ENCODE measurements at regions not wholly inside any gene's neighbourhood (a gene's known extent, or its start where the extent isn't known, plus 50 kb on each side); places are given as distances from the start of the nearest gene placed in this dataset.

DNA sequence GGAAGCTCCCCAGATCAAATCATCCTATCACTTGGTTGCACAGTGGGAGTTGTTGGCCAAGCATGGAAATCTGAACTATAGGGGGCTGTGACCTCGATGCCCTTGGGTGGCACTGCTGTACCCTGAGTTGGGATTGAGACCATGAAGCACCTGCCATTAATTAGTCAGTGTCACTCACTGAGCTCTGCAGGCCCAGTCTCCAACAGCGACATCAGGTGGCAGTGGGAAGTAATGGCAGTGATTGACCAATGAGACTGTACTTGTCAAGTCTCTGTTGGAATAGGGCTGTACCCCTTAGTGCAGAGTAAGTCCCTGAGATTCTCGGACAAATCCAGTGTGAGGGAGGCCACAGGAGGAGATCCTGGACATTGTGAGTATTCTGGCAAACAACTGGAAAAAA is 118.0 kb upstream of the RPL38 start:
- peaks cover 0 to 7% (median 3%) of the 10 kb centered on the region in 4 experiments for H3K27me3 ChIP-seq (replicated peaks in 1 of 4; ENCODE audit: control extremely low read depth in 1 of 4, control insufficient read depth in 3 of 4, insufficient read depth in 4 of 4, low read length in 3 of 4)
- no peak for DNase-seq
- H3K27ac ChIP-seq (ENCODE audit: low read length in 2 of 2), result no peak overlapping the region
- H3K4me3 ChIP-seq (ENCODE audit: control extremely low read depth in 1 of 5, extremely low read depth in 1 of 5, insufficient read depth in 1 of 5, low read depth in 2 of 5, low read length in 4 of 5), result no peak overlapping the region
- H3K9ac ChIP-seq (ENCODE audit: low read length), result no peak overlapping the region
- H3K9me3 Mint-ChIP-seq (ENCODE audit: insufficient read depth), result peaks cover 9% of the 10 kb centered on the region
- H3K4me2 ChIP-seq (replicated peaks; ENCODE audit: low read depth, low read length, poor library complexity, severe bottlenecking), result no peak overlapping the region
- H3K79me2 ChIP-seq (ENCODE audit: control insufficient read depth, insufficient read depth, low read length), result no peaks in the 10 kb centered on the region
- no peaks in the 10 kb centered on the region for H3K4me1 ChIP-seq (ENCODE audit: control insufficient read depth in 2 of 2, insufficient read depth in 2 of 2, low read length in 2 of 2)
- no peak for ATAC-seq (ENCODE audit: low read depth)
- POLR2A ChIA-PET, result no interaction called here
- no peak overlapping the region for H3K27ac Mint-ChIP-seq
- TF ChIP-seq CTCF (IDR thresholded peaks at IDR 0.05), result no peak
- no peak for TF ChIP-seq EZH2 (IDR thresholded peaks at IDR 0.05; ENCODE audit: borderline replicate concordance, insufficient read depth, low read depth, low read length, poor library complexity, severe bottlenecking)
- WGBS (ENCODE audit: insufficient coverage), result 50% methylated on average over 3 of the region's 3 CpGs
- H3K9me3 ChIP-seq (ENCODE audit: control extremely low read depth in 1 of 3, control insufficient read depth in 2 of 3, insufficient read depth in 1 of 3, low read length in 2 of 3), result peaks cover 0 to 16% (median 9%) of the 10 kb centered on the region in 3 donors
- H3K36me3 ChIP-seq (replicated peaks in 1 of 2; ENCODE audit: control extremely low read depth in 1 of 2, control insufficient read depth in 1 of 2, extremely low read depth in 1 of 2, insufficient read depth in 2 of 2, low read length in 1 of 2), result no peaks in the 10 kb centered on the region
- H4K20me1 ChIP-seq (ENCODE audit: control insufficient read depth, insufficient read depth, low read length, poor library complexity, severe bottlenecking), result no peaks in the 10 kb centered on the region
- H2AFZ ChIP-seq (ENCODE audit: insufficient read depth, low read depth, low read length, poor library complexity, severe bottlenecking), result no peak overlapping the region
- H3K27me3 Mint-ChIP-seq, result peaks cover 32% of the 10 kb centered on the region
- CTCF ChIA-PET, result interaction anchor here (0.6 to 1.1 kb wide), 2 partner anchors 656 to 1973 kb away, joined by 3 to 4 read pairs; no protein-coding TSS in a partner anchor
- H3K4me1 Mint-ChIP-seq, result no peaks in the 10 kb centered on the region
- intact Hi-C loops (cut with micrococcal nuclease), result no loop called here
- H3K4me3 Mint-ChIP-seq, result no peak overlapping the region

DNA sequence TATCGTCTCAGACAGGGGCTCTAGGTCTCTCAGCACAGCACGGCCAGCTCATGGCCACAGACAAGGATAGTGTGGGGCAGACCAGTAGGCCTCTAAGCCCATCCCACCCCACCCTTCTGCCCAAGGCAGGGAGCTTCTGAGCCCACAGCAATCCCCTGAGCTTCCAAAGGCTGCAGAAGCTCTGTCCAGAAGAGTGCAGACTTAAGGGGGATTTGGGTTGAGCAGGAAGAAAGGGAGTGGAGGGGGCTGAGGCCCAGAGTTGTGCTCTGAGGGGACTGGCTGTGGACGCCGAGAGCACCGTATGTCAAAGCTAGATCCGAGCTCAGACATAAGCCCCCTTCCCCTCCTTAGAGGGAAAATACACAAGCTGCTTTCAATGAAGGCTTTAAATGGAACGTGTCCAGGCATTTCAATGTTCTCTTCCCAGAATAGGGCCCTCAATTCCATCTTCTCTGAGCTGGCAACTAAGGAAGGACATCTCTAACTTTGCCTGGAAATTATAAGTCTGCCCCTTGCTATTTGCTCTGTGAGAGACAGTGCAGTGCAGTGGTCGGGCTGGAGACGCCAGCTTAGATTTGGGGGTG is 116.4 kb upstream of the RPL38 start:
- POLR2A ChIA-PET, result no interaction called here
- H3K36me3 ChIP-seq (replicated peaks in 1 of 2; ENCODE audit: control extremely low read depth in 1 of 2, control insufficient read depth in 1 of 2, extremely low read depth in 1 of 2, insufficient read depth in 2 of 2, low read length in 1 of 2), result no peaks in the 10 kb centered on the region
- H3K4me1 ChIP-seq (ENCODE audit: control insufficient read depth in 2 of 2, insufficient read depth in 2 of 2, low read length in 2 of 2), result no peaks in the 10 kb centered on the region
- 91% methylated on average over 8 of the region's 9 CpGs for WGBS (ENCODE audit: insufficient coverage)
- no peak overlapping the region for H3K27ac Mint-ChIP-seq
- ATAC-seq (ENCODE audit: low read depth), result no peak
- no peak overlapping the region for H3K4me2 ChIP-seq (replicated peaks; ENCODE audit: low read depth, low read length, poor library complexity, severe bottlenecking)
- H3K9me3 ChIP-seq (ENCODE audit: control extremely low read depth in 1 of 3, control insufficient read depth in 2 of 3, insufficient read depth in 1 of 3, low read length in 2 of 3), result peaks cover 0 to 14% (median 9%) of the 10 kb centered on the region in 3 donors
- H3K27me3 Mint-ChIP-seq, result peaks cover 34% of the 10 kb centered on the region
- no peak overlapping the region for H2AFZ ChIP-seq (ENCODE audit: insufficient read depth, low read depth, low read length, poor library complexity, severe bottlenecking)
- H3K4me3 ChIP-seq (ENCODE audit: control extremely low read depth in 1 of 5, extremely low read depth in 1 of 5, insufficient read depth in 1 of 5, low read depth in 2 of 5, low read length in 4 of 5), result no peak overlapping the region
- no peak overlapping the region for H3K4me3 Mint-ChIP-seq
- H3K9ac ChIP-seq (ENCODE audit: low read length), result no peak overlapping the region
- H3K9me3 Mint-ChIP-seq (ENCODE audit: insufficient read depth), result peaks cover 12% of the 10 kb centered on the region
- intact Hi-C loops (cut with micrococcal nuclease), result no loop called here
- no peaks in the 10 kb centered on the region for H4K20me1 ChIP-seq (ENCODE audit: control insufficient read depth, insufficient read depth, low read length, poor library complexity, severe bottlenecking)
- H3K79me2 ChIP-seq (ENCODE audit: control insufficient read depth, insufficient read depth, low read length), result no peaks in the 10 kb centered on the region
- TF ChIP-seq EZH2 (IDR thresholded peaks at IDR 0.05; ENCODE audit: borderline replicate concordance, insufficient read depth, low read depth, low read length, poor library complexity, severe bottlenecking) (no peak), CTCF (IDR thresholded peaks at IDR 0.05) (no peak)
- H3K4me1 Mint-ChIP-seq, result no peaks in the 10 kb centered on the region
- CTCF ChIA-PET, result no interaction called here
- H3K27ac ChIP-seq (ENCODE audit: low read length in 2 of 2), result no peak overlapping the region
- H3K27me3 ChIP-seq (replicated peaks in 1 of 4; ENCODE audit: control extremely low read depth in 1 of 4, control insufficient read depth in 3 of 4, insufficient read depth in 4 of 4, low read length in 3 of 4), result peaks cover 0 to 10% (median 3%) of the 10 kb centered on the region in 4 experiments
- no peak for DNase-seq

All from B cell (primary cell).